BJ (cell line): ENCODE measurements at regions not wholly inside any gene's neighbourhood (a gene's known extent, or its start where the extent isn't known, plus 50 kb on each side); places are given as distances from the start of the nearest gene placed in this dataset.
"Not testable (repeated sequence)": the region's sequence is repeated elsewhere in the genome, so short reads cannot be mapped to it uniquely, and the experiment has no call there.

Experiments used
- CTCF ChIA-PET: fragments of 350-600 bp; formaldehyde crosslinking; extraction: SDS; loops from one replicate; lab custom pipeline; 2021; ENCODE audit warnings: antibody characterized with exemption, inconsistent platforms; lab: Yijun Ruan, JAX
- POLR2A ChIA-PET: fragments of 300-600 bp; sonication (Branson Sonifier 250); formaldehyde crosslinking; extraction: SDS; loops from one replicate; lab custom pipeline; 2021; ENCODE audit warnings: antibody characterized with exemption; lab: Charles Lee
- DNase-seq: peaks from one replicate; pipeline ENCODE4 v3.0.0-alpha.2; 2011; ENCODE audit warnings: low read depth
- H3K27me3 ChIP-seq: 2 replicates; pipeline ENCODE4 v1.6.0; 2011; ENCODE audit warnings: low read length; ENCODE audit not compliant: control insufficient read depth, insufficient read depth
- H3K36me3 ChIP-seq: 2 replicates; pipeline ENCODE4 v1.5.1; 2011; ENCODE audit warnings: low read length; ENCODE audit not compliant: control insufficient read depth, insufficient read depth
- H3K4me3 ChIP-seq: 2 replicates; pipeline ENCODE4 v1.5.1; 2011; ENCODE audit warnings: low read depth, mild to moderate bottlenecking, control low read depth, low read length
- TF ChIP-seq, protein P1 (sequence below): IDR thresholded peaks from 2 replicates; pipeline ENCODE4 v1.5.1; 2011; ENCODE audit warnings: low read depth, mild to moderate bottlenecking, control low read depth, inconsistent platforms, low read length, moderate library complexity; ENCODE audit not compliant: insufficient read depth

DNA sequence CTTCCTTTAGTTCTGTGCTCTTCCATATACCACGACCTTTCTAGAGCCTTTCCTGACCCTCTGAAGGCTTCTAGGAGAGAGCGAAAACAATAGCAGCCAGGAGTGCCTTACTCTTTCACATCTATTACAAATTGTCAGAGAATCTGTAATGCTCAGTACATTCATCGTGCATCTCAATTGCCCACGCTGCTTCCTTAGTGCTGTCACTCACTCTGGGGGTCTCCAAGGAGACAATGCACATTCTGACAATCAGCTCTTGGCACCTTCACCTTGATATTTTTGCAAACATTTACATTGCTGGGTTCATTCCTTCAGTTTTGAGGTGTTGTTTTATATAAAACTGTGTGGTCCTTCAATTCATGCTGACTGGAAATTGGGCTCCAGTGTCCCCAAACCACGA, 110.1 kb upstream of the GPR101 start:
- Histone ChIP-seq H3K27me3 (no peaks in the 10 kb centered on the region), H3K36me3 (no peaks in the 10 kb centered on the region), H3K4me3 (no peak overlapping the region)
- TF ChIP-seq, protein P1, sequence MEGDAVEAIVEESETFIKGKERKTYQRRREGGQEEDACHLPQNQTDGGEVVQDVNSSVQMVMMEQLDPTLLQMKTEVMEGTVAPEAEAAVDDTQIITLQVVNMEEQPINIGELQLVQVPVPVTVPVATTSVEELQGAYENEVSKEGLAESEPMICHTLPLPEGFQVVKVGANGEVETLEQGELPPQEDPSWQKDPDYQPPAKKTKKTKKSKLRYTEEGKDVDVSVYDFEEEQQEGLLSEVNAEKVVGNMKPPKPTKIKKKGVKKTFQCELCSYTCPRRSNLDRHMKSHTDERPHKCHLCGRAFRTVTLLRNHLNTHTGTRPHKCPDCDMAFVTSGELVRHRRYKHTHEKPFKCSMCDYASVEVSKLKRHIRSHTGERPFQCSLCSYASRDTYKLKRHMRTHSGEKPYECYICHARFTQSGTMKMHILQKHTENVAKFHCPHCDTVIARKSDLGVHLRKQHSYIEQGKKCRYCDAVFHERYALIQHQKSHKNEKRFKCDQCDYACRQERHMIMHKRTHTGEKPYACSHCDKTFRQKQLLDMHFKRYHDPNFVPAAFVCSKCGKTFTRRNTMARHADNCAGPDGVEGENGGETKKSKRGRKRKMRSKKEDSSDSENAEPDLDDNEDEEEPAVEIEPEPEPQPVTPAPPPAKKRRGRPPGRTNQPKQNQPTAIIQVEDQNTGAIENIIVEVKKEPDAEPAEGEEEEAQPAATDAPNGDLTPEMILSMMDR: no peak
- ChIA-PET CTCF (no interaction called here), POLR2A (no interaction called here)
- DNase-seq: no peak

DNA sequence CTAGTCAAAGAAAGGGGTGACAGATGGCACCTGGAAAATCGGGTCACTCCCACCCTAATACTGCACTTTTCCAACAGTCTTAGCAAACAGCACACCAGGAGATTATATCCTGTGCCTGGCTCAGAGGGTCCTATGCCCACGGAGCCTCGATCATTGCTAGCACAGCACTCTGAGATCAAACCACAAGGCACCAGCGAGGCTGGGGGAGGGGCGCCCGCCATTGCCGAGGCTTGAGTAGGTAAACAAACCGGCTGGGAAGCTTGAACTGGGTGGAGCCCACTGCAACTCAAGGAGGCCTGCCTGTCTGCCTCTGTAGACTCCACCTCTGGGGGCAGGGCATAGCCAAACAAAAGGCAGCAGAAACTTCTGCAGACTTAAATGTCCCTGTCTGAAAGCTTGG, 88.9 kb upstream of the GPR101 start:
- H3K36me3 ChIP-seq, H3K27me3 ChIP-seq, H3K4me3 ChIP-seq, POLR2A ChIA-PET, CTCF ChIA-PET, DNase-seq: not testable (repeated sequence)

DNA sequence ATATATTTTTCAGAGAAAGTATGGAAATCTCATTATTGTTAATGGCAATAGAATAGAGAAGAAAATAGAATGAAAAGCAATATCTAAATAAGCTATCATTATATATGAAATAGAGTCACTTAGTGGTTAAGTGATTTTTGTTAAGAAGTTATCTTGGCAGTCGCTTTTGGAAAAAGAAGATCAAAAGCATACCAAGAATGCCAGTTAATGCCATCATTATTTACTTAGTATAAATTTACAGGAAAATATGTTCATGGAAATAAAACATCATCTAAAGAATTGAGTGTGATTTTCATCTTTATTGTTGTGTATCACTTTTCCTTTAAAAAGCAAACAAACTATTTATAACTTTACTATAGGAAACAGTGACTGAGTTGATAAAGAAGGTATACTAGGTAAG, 85.3 kb upstream of the GPR101 start:
- Histone ChIP-seq H3K4me3 (no peak overlapping the region), H3K27me3 (no peaks in the 10 kb centered on the region), H3K36me3 (no peaks in the 10 kb centered on the region)
- ChIA-PET CTCF (no interaction called here), POLR2A (no interaction called here)
- DNase-seq: no peak
- TF ChIP-seq, protein P1: no peak

DNA sequence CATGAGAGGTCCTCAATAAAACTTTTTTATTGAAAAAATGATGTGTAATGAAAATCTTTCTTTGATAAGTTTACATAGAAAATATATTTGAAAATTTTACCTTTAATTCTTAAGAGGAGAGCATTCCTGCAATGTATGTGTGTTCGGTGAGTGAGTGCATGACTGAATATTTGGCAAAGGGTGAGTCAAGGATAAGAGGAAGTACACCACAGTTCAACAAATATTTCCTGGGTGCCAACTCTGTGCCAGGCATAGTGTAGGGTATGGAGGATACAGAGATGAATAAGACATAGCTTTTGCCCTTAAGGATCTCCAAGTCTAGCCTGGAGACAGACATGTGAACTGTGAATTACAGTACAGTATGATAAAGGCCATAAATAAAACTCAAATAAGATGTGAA, 84.7 kb upstream of the GPR101 start:
- POLR2A ChIA-PET: no interaction called here
- CTCF ChIA-PET: no interaction called here
- DNase-seq: no peak
- TF ChIP-seq, protein P1: no peak
- Histone ChIP-seq H3K27me3 (no peaks in the 10 kb centered on the region), H3K36me3 (no peaks in the 10 kb centered on the region), H3K4me3 (no peak overlapping the region)

DNA sequence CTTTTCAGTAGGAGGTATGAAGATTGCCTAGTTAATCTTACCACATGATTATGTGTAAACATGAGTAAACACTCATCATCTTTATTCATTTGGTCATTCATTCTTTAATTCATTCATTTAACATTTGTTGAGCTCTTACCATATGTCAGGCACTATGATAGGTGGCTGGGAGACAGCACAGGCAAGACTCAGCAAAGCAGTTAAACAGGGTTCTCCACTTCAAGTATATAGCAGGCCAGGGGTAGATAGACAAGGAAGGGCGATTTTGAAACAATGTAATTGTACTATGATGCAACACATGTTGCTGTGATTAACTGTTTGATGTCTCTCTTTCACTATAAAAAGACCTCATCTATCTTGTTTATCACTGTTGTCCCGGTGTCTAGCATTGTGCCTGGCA, 84.3 kb upstream of the GPR101 start:
- Histone ChIP-seq H3K27me3 (no peaks in the 10 kb centered on the region), H3K4me3 (no peak overlapping the region), H3K36me3 (no peaks in the 10 kb centered on the region)
- ChIA-PET POLR2A (no interaction called here), CTCF (no interaction called here)
- no peak for DNase-seq
- TF ChIP-seq, protein P1: no peak

DNA sequence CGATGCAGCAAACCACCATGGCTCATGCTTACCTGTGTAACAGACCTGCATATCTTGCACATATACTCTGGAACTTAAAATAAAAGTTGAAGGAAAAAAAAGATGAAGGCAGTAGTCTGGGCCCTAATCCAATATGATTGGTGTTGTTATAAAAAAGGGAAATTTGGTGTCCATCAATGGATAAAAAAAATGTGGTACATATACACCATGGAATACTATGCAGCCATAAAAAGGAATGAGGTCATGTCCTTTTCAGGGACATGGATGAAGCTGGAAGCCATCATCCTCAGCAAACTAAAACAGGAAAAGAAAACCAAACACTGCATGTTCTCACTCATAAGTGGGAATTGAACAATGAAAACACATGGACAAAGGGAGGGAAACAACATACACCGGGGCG, 74.1 kb upstream of the GPR101 start:
- POLR2A ChIA-PET, H3K4me3 ChIP-seq, H3K36me3 ChIP-seq, CTCF ChIA-PET, H3K27me3 ChIP-seq, DNase-seq: not testable (repeated sequence)
